ENCODE measurements at regions not wholly inside any gene's neighbourhood (a gene's known extent, or its start where the extent isn't known, plus 50 kb on each side); places are given as distances from the start of the nearest gene placed in this dataset.

DNA sequence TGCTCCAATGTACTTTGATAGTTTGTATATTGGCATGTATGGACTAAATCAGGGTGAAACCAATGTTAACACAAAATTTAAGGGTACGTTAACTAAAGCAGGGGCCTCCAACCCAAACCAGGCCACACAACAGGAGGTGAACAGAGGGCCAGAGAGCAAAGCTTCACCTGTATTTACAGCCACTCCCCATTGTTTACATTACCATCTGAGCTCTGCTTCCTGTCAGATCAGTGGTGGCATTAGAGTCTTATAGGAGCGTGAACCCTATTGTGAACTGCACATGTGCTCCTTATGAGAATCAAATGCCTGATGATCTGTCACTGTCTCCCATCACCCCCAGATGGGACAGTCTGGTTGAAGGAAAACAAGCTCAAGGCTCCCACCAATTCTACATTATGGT is 62.0 kb upstream of the SCIN start:
- no peak for DNase-seq
- Mint-ChIP-seq H3K27me3 (ENCODE audit: unreplicated experiment) (no peaks in the 10 kb centered on the region), H3K36me3 (ENCODE audit: unreplicated experiment) (no peaks in the 10 kb centered on the region), H3K4me1 (ENCODE audit: low read depth, unreplicated experiment) (no peaks in the 10 kb centered on the region), H3K9me3 (ENCODE audit: unreplicated experiment) (peaks cover 1% of the 10 kb centered on the region), H3K27ac (ENCODE audit: unreplicated experiment) (no peak overlapping the region), H3K4me3 (ENCODE audit: unreplicated experiment) (no peak overlapping the region)
- TF ChIP-seq, protein P1, sequence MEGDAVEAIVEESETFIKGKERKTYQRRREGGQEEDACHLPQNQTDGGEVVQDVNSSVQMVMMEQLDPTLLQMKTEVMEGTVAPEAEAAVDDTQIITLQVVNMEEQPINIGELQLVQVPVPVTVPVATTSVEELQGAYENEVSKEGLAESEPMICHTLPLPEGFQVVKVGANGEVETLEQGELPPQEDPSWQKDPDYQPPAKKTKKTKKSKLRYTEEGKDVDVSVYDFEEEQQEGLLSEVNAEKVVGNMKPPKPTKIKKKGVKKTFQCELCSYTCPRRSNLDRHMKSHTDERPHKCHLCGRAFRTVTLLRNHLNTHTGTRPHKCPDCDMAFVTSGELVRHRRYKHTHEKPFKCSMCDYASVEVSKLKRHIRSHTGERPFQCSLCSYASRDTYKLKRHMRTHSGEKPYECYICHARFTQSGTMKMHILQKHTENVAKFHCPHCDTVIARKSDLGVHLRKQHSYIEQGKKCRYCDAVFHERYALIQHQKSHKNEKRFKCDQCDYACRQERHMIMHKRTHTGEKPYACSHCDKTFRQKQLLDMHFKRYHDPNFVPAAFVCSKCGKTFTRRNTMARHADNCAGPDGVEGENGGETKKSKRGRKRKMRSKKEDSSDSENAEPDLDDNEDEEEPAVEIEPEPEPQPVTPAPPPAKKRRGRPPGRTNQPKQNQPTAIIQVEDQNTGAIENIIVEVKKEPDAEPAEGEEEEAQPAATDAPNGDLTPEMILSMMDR (IDR thresholded peaks at IDR 0.05; ENCODE audit: partially characterized antibody, unreplicated experiment): no peak

- no peak for DNase-seq
- Mint-ChIP-seq H3K27ac (ENCODE audit: unreplicated experiment) (no peak overlapping the region), H3K9me3 (ENCODE audit: unreplicated experiment) (peaks cover 7% of the 10 kb centered on the region), H3K4me1 (ENCODE audit: low read depth, unreplicated experiment) (no peaks in the 10 kb centered on the region), H3K27me3 (ENCODE audit: unreplicated experiment) (peaks cover 7% of the 10 kb centered on the region), H3K36me3 (ENCODE audit: unreplicated experiment) (peaks cover 30% of the 10 kb centered on the region), H3K4me3 (ENCODE audit: unreplicated experiment) (no peak overlapping the region)
- TF ChIP-seq, protein P1 (IDR thresholded peaks at IDR 0.05; ENCODE audit: partially characterized antibody, unreplicated experiment): no peak
Measured at GRCh38 chr7:12517451-12517850, 53.1 kb upstream of the SCIN start.

GRCh38 chr7:12518920-12519681 is 51.4 kb upstream of the SCIN start:
- H3K4me1 Mint-ChIP-seq (ENCODE audit: low read depth, unreplicated experiment): no peaks in the 10 kb centered on the region
- H3K27ac Mint-ChIP-seq (ENCODE audit: unreplicated experiment): no peak overlapping the region
- TF ChIP-seq, protein P1 (IDR thresholded peaks at IDR 0.05; ENCODE audit: partially characterized antibody, unreplicated experiment): peak; percentile 69
- H3K36me3 Mint-ChIP-seq (ENCODE audit: unreplicated experiment): peaks cover 30% of the 10 kb centered on the region
- peak; percentile 32 for DNase-seq
- H3K9me3 Mint-ChIP-seq (ENCODE audit: unreplicated experiment): peaks cover 6% of the 10 kb centered on the region
- H3K27me3 Mint-ChIP-seq (ENCODE audit: unreplicated experiment): peaks cover 7% of the 10 kb centered on the region
- H3K4me3 Mint-ChIP-seq (ENCODE audit: unreplicated experiment): no peak overlapping the region

DNA sequence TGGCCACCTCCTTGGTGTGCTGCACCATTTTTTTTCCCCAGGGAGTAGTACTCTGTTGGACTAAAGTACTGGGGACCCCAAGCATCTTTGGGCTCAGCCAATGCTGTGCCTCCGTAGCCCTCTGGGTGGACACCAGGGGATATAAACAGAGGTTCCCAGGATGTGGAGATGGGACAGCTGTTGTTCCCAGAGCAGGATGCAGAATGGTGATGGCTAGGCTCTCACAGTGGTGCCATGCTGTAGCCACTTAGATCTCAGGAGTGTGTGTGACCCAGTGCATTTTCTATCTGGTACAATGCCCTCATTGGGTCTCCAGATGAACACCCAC is 50.9 kb upstream of the SCIN start:
- Mint-ChIP-seq H3K27ac (ENCODE audit: unreplicated experiment) (no peak overlapping the region), H3K36me3 (ENCODE audit: unreplicated experiment) (peaks cover 26% of the 10 kb centered on the region), H3K4me3 (ENCODE audit: unreplicated experiment) (no peak overlapping the region), H3K4me1 (ENCODE audit: low read depth, unreplicated experiment) (no peaks in the 10 kb centered on the region), H3K27me3 (ENCODE audit: unreplicated experiment) (peaks cover 7% of the 10 kb centered on the region), H3K9me3 (ENCODE audit: unreplicated experiment) (peaks cover 6% of the 10 kb centered on the region)
- TF ChIP-seq, protein P1 (IDR thresholded peaks at IDR 0.05; ENCODE audit: partially characterized antibody, unreplicated experiment): no peak
- no peak for DNase-seq
